Calu3 (cell line): ENCODE measurements at regions not wholly inside any gene's neighbourhood (a gene's known extent, or its start where the extent isn't known, plus 50 kb on each side); places are given as distances from the start of the nearest gene placed in this dataset.
"Not testable (repeated sequence)": the region's sequence is repeated elsewhere in the genome, so short reads cannot be mapped to it uniquely, and the experiment has no call there.

Source experiments
- BruUV-seq: library from RNA; stranded (reverse); fragments of 400-500 nt; replicated peaks from 2 replicates; lab custom pipeline; 2021; lab: Mats Ljungman, UMichigan
- CTCF ChIA-PET: fragments of 300-600 bp; sonication (Branson Sonifier 250); formaldehyde crosslinking; loops from one replicate; lab custom pipeline; 2022; ENCODE audit warnings: antibody characterized with exemption; lab: Charles Lee
- DNase-seq: peaks from one replicate; pipeline ENCODE4 v3.0.0; 2022
- H3K27ac Mint-ChIP-seq: one replicate; pipeline ENCODE4 v1.8.0; 2022; ENCODE audit warnings: mixed read lengths; ENCODE audit not compliant: unreplicated experiment
- H3K27me3 Mint-ChIP-seq: one replicate; pipeline ENCODE4 v1.8.0; 2022; ENCODE audit warnings: mixed read lengths; ENCODE audit not compliant: unreplicated experiment
- H3K36me3 Mint-ChIP-seq: one replicate; pipeline ENCODE4 v1.8.0; 2022; ENCODE audit warnings: mild to moderate bottlenecking, moderate library complexity, mixed read lengths; ENCODE audit not compliant: insufficient read depth, unreplicated experiment
- H3K4me1 Mint-ChIP-seq: one replicate; pipeline ENCODE4 v1.8.0; 2022; ENCODE audit warnings: mild to moderate bottlenecking, low read depth, mixed read lengths; ENCODE audit not compliant: unreplicated experiment
- H3K4me3 Mint-ChIP-seq: one replicate; pipeline ENCODE4 v1.8.0; 2022; ENCODE audit warnings: mild to moderate bottlenecking, low read depth, moderate library complexity, mixed read lengths; ENCODE audit not compliant: unreplicated experiment
- H3K9me3 Mint-ChIP-seq: one replicate; pipeline ENCODE4 v1.8.0; 2022; ENCODE audit warnings: low read depth, mixed read lengths; ENCODE audit not compliant: unreplicated experiment
- CTCF ChIP-seq: fragments of 200-600 bp; IDR thresholded peaks from one replicate; pipeline ENCODE4 v1.8.0; 2022; ENCODE audit warnings: antibody characterized with exemption; ENCODE audit not compliant: unreplicated experiment
- intact Hi-C: fragments of 100-400 bp; cut with micrococcal nuclease; formaldehyde crosslinking; loops from one replicate; pipeline ENCODE4 v1.10.0; 2022; ENCODE audit not compliant: unreplicated experiment

- no TSS peak for BruUV-seq
- intact Hi-C loops, result no loop called here
These were observed 81.4 kb upstream of the XPO1 start for GRCh38 chr2:61619561-61619960.

GRCh38 chr2:61617610-61618009 lies 79.5 kb upstream of the XPO1 start:
- Mint-ChIP-seq H3K9me3 (no peaks in the 10 kb centered on the region), H3K4me1 (peaks cover 18% of the 10 kb centered on the region), H3K36me3 (no peaks in the 10 kb centered on the region), H3K4me3 (no peak overlapping the region), H3K27ac (no peak overlapping the region), H3K27me3 (no peaks in the 10 kb centered on the region)
- BruUV-seq, result no TSS peak
- intact Hi-C loops, result no loop called here
- CTCF ChIA-PET, result no interaction called here
- TF ChIP-seq CTCF, result no peak
- no peak for DNase-seq

More at GRCh38 chr2:61619561-61619960, 81.4 kb upstream of the XPO1 start:
- CTCF ChIA-PET, result no interaction called here
- Mint-ChIP-seq H3K27me3 (no peaks in the 10 kb centered on the region), H3K4me1 (peaks cover 18% of the 10 kb centered on the region), H3K4me3 (no peak overlapping the region), H3K36me3 (no peaks in the 10 kb centered on the region), H3K9me3 (no peaks in the 10 kb centered on the region), H3K27ac (no peak overlapping the region)
- no peak for TF ChIP-seq CTCF
- no peak for DNase-seq

- Mint-ChIP-seq H3K36me3 (peaks cover 5% of the 10 kb centered on the region), H3K4me3 (no peak overlapping the region), H3K27me3 (no peaks in the 10 kb centered on the region), H3K9me3 (no peaks in the 10 kb centered on the region), H3K27ac (no peak overlapping the region), H3K4me1 (peaks cover 11% of the 10 kb centered on the region)
- no peak for TF ChIP-seq CTCF
- no peak for DNase-seq
- CTCF ChIA-PET, result no interaction called here
- intact Hi-C loops, result no loop called here
- BruUV-seq, result no TSS peak
These were observed 67.1 kb upstream of the XPO1 start for GRCh38 chr2:61605245-61605644.

GRCh38 chr2:61604433-61604832 lies 66.3 kb upstream of the XPO1 start:
- no peaks in the 10 kb centered on the region for H3K9me3 Mint-ChIP-seq
- DNase-seq, result no peak
- no peak for TF ChIP-seq CTCF
- no peak overlapping the region for H3K4me3 Mint-ChIP-seq
- peaks cover 5% of the 10 kb centered on the region for H3K36me3 Mint-ChIP-seq
- no peak overlapping the region for H3K27ac Mint-ChIP-seq
- no peaks in the 10 kb centered on the region for H3K27me3 Mint-ChIP-seq
- no TSS peak for BruUV-seq
- peaks cover 11% of the 10 kb centered on the region for H3K4me1 Mint-ChIP-seq
- CTCF ChIA-PET, result interaction anchor here (0.6 kb wide), 2 partner anchors 143 to 575 kb away, joined by 3 to 7 read pairs; no protein-coding TSS in a partner anchor
- intact Hi-C loops, result no loop called here

GRCh38 chr2:61598515-61599156 lies 60.5 kb upstream of the XPO1 start:
- H3K4me3 Mint-ChIP-seq, intact Hi-C loops, H3K27me3 Mint-ChIP-seq, H3K4me1 Mint-ChIP-seq, BruUV-seq, H3K9me3 Mint-ChIP-seq: not testable (repeated sequence)
- CTCF ChIA-PET, result interaction anchor here (0.6 kb wide), 1 partner anchor 967 kb away, joined by 3 read pairs; no protein-coding TSS in a partner anchor
- peak; percentile 64 for DNase-seq
- Mint-ChIP-seq H3K27ac (peak overlapping the region; percentile 66), H3K36me3 (peaks cover 11% of the 10 kb centered on the region)
